Putamen (tissue), 1 donor: ENCODE measurements at regions not wholly inside any gene's neighbourhood (a gene's known extent, or its start where the extent isn't known, plus 50 kb on each side); places are given as distances from the start of the nearest gene placed in this dataset.
A peak's percentile ranks its signal among the peaks of the same experiment; 100 is the strongest.
"Not testable (repeated sequence)": the region's sequence is repeated elsewhere in the genome, so short reads cannot be mapped to it uniquely, and the experiment has no call there.

Experiments used
- DNase-seq: peaks from one replicate; pipeline ENCODE4 v3.0.0-alpha.2; 2016; ENCODE audit warnings: low spot score

- DNase-seq = no peak
These were observed 51.3 kb upstream of the EGFL6 start for GRCh38 chrX:13518126-13518525.

DNA sequence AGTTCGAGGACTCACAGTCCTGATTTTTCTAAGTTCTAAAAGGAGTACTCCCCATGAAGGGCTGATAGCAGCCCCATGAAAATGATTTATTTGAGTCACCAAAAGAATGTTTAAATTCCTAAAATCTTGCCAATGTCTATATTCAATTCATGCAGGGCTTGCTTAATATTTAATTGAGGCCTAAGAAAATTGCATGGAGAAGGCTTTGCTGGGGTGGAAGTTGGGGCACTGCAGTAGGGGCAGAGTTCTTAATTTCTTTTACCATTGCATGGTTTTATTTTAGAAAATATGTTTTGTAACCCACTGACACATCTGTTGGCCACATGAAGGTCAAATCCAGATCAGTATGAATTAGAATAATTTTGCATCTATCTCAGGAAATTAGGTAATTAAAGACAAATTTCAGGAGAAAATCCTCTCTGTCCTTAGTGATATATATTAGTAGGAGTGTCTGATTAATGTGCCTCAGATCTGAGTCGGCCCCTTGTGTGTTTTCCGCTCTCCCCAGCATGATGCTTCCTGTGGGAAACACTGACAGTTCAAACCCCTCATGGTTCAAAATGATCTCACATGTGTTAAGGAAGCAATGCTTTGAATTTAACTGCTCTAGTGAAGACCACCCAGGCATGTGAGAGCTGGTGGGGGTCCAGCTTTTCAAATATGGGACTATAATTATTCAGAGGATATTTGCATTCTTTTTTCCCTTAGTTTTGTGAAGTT is 54.0 kb upstream of the EGFL6 start:
- no peak for DNase-seq

DNA sequence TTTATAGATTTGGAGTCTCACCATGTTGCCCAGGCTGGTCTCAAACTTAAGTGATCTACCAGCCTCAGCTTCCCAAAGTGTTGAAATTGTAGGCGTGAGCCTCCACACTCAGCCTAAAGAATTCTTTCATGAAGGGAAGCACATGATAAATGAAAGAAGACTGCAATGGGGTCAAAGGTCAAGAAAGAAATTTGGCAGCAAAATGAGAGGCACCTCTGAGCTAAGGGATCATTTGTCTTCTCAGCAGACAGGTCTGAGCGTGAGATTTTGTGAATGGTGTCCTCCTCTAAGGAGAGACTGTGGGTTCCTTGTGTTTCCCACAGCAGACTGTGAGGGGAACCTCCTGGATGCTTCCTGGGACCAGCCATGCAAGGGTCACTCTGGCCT is 57.5 kb upstream of the EGFL6 start:
- no peak for DNase-seq

DNA sequence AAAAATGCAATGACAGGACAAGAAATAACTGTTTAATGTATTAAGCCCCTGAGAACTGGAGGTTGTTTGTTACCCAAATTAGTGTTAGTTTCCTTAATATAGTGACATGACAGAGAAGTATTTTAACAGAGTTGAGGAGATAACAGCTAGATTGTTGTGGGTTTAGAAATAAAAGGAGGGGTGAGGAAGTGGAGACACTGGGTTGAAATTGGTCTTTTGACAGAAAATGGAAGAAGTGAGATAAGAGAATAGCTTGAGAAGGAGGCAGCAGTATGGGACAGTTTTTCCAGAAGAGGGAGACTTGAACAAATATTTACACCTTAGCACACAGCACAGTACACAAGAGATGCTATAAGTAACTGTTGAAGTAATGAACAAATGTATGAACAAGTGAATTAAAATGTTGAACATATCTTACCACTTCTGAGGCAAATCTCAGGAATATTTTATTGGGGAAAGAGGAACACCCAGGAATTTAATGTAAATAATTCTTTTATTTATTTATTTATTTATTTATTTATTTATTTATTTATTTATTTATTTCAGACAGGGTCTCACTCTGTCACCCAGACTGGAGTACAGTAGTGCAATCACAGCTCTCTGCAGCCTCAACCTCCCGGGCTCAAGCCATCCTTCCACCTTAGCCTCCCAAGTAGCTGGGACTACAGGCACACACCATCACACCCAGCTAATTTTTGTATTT is 58.0 kb upstream of the EGFL6 start:
- no peak for DNase-seq

GRCh38 chrX:13507893-13508292 is 61.5 kb upstream of the EGFL6 start:
- DNase-seq = no peak

GRCh38 chrX:13506574-13506973 is 62.8 kb upstream of the EGFL6 start:
- DNase-seq = peak; percentile 10

DNA sequence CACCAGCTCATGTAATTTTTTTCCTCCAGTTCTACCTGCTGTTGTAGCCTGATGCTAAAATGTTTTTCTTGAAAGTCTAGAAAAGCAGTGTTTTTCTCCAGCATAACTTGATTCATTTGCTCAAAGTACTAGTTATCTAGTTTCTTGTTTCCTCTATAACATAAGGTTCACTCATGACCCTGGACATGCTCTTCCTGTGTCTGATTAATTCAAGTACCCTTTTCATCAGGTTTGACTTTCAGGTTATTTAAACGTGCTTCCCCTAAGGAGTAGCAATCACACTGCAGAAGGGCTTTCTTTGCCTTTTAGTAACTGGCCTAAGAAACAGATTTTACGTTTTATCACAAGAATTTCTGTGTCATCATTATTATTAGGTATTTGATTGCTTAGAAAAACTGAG is 66.8 kb upstream of the EGFL6 start:
- DNase-seq = no peak

DNA sequence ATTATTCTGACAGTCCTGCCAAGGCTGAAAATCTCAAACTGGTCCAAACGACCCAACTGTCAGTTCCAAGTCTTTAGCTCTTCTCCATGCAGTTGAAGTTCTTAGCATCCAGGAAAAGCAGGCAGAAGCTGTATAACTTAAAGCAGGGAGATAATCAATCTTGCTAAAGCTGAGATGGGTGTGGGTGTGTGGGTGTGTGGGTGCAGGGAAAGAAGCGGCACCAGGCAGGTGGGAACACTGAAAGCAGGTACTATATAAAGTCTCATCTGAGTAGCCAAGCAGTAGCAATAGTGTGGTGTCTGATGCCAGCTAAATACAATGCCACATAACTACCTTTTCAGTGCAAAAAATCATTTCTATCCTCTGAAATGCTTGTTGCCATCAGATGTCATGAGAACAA is 69.7 kb upstream of the EGFL6 start:
- DNase-seq = peak; percentile 43

DNA sequence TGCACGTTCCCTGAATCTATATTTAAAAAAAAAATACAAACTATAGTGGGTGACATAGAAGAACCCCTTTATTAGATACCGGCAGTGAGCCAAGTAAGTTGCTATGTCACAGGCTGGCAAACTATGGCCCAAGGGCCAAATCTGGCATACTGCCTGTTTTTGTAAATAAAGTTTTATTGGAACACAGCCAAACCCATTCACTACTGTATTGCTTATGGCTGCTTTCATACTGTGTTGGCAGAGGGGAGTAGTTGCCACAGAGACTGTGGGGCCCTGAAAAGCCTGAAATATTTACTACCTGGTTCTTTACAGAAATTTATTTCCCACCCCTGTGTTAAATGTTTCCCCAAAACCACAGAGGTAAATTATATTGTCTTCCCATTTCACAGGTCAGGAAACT is 71.2 kb upstream of the EGFL6 start:
- no peak for DNase-seq

GRCh38 chrX:13495232-13495631 is 74.2 kb upstream of the EGFL6 start:
- DNase-seq = no peak

DNA sequence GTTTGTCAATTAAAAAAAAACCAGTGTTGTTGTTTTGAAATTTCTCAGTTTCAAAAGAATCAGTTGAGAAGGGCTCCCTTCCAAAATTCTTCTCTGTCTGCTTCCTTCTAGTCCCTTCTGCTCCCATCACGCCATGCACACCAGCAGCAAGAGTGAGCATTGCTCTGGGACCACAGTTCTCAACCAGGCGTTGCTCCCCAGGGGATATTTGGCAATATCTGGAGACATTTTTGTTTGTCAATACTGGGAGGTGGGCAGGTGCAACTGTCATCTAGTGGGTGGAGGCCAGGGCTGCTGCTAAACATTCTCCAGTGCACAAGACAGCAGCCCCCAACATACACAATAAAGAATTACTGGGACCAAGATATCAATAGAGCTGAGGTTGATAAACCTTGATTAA is 74.8 kb upstream of the EGFL6 start:
- DNase-seq = no peak

- no peak for DNase-seq
These were observed 75.7 kb upstream of the EGFL6 start for GRCh38 chrX:13493659-13494058.

- DNase-seq = no peak
These were observed 77.1 kb upstream of the EGFL6 start for GRCh38 chrX:13492286-13492685.

DNA sequence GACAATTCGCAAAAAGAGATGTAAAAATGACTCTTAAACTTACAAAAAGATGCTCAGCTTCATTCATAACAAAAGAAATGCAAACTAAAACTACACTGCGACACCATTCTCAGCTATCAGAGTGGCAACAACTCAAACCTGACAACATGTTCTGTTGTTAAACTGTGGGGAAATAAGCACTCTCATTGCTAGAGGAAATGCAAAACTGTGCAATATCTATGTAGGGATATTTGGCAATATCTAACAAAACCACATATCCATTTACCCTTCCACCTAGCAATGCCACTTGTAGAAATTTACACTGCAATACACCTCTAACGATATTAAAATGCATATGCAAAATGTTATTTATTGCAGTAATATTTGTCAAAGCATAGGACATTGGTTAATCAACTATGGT is 78.3 kb upstream of the EGFL6 start:
- DNase-seq = no peak

DNA sequence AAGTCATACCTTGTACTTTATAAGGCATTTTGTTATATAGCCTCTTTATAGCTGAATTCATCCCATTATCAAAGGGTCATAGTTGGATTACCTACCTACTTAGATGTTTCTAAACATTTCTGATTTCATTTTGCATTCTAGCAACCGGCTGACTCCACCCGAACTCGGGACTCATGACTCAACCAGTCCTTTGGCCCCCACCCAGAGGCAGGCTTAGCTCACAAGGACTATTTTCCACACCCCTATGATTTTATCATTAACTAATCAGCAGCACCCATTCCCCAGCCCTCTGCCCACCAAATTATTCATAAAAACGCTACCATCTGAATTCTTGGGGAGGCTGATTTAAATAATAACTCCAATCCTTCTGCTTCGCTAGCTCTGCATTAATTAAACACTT is 79.9 kb upstream of the EGFL6 start:
- DNase-seq = no peak

DNA sequence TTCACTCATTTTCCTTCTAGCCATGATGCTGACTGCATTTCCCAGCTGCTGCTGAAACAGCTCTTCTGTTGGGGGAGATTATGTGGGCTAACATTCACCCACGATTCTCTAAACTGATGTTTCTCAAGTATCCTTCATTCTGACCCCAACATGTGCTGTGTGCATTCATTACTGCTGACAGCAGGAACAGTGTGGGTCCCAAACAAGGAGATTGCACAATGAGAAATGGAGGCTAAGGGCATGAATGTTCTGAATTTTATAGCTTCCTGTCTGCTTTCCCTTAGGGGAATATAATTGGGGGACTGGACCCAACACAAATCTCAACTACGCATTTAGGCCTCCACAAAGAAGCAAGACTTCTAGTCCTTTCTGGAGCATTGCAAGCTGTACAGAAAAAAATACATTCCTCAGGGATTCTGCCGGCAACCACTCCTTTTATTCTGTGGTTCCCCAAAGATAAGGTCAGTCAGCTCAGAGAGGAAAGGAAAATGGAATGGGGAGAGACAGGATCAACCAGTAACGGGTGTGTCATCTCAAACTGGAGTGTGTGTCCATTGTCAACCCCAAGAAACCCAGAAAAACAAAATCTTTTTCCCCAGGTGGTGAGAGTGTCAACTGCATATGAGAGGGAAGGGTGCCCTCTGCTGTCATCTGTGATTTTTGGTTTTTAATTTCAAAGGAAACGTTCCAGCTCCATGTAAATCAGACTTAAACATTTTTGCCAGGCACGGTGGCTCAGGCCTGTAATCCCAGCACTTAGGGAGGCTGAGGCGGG is 81.5 kb upstream of the EGFL6 start:
- DNase-seq = peak; percentile 50

DNA sequence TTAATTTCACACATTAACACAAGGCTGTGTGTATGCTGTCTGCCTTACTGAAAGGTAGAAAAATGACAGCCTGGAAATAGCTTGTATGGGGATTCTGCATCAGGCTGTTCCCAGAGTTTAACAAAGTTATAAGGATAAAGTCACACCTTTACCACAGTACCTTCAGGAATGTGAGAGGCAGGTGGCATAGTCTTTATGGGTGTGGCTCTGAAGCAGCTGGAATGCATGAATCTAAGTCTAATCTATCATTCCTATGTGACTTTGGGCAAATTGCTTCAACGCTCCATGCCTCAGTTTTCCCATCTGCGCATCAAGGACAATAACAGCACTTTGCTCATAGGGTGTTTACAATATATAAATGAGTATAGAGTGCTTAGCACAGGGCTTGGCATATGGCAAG is 84.2 kb upstream of the EGFL6 start:
- no peak for DNase-seq

DNA sequence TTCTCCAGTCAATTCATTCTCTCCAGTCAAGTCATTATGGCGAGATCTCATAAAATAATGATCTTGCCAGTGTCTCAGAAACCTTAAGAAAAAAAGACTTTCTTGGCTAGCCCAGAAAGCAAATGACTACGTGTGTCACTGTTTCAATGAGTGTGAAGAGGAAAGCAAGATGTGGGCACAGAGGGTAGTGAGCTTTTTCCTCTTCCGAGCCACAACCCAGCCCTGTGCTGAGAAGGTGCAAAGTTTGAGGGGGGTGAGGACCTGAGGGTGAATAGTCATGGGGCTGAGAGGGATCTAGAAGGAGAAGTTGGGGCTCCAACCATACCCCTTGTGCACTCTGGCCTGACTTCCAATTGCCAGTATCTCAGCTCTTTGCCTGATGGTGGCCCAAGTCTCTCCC is 85.6 kb upstream of the EGFL6 start:
- DNase-seq = no peak

- no peak for DNase-seq
These were observed 86.5 kb upstream of the EGFL6 start for GRCh38 chrX:13482746-13483541.

GRCh38 chrX:13480780-13481179 is 88.6 kb upstream of the EGFL6 start:
- not testable (repeated sequence) for DNase-seq

DNA sequence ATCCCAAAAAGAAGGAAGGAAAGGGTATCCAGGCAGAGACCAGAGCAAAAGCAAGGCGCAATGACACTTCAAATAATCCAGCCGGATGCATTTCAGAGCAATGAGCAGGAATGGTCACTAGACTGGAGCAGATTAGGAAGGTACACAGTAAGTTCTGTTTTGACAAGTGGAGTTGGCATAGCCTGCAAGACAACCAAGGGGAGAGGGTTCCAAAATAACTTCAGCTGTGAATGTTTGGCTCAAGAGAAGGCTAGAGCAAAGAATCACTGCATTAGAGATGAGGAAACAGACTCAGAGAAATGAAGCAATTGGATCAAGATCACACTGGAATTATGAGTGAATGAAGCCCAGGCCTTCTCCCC is 90.0 kb upstream of the EGFL6 start:
- no peak for DNase-seq

- DNase-seq = no peak
These were observed 90.5 kb upstream of the EGFL6 start for GRCh38 chrX:13478740-13479451.
